HepG2 (cell line): ENCODE measurements at regions not wholly inside any gene's neighbourhood (a gene's known extent, or its start where the extent isn't known, plus 50 kb on each side); places are given as distances from the start of the nearest gene placed in this dataset.

Source experiments
- AHDC1 ChIP-seq: sonication (generic); formaldehyde crosslinking; IDR thresholded peaks from 2 replicates; pipeline ENCODE4 v1.5.1; 2020; ENCODE audit warnings: mild to moderate bottlenecking, missing genetic modification reagents, borderline replicate concordance
- CCAR2 ChIP-seq: fragments of 200-400 bp; formaldehyde crosslinking; optimal IDR thresholded peaks from 2 replicates; pipeline ENCODE3; 2018; ENCODE audit warnings: low read depth, mild to moderate bottlenecking, low read length, moderate library complexity
- GMEB1 ChIP-seq: sonication (generic); formaldehyde crosslinking; IDR thresholded peaks from 2 replicates; pipeline ENCODE4 v1.5.1; 2020; ENCODE audit warnings: missing genetic modification reagents, mild to moderate bottlenecking, borderline replicate concordance
- HDAC6 ChIP-seq: fragments of 200-600 bp; sonication (generic); IDR thresholded peaks from 2 replicates; pipeline ENCODE4 v1.7.0; 2017; ENCODE audit warnings: mild to moderate bottlenecking, antibody characterized with exemption, low read length, low read depth
- HOXD1 ChIP-seq: sonication (generic); formaldehyde crosslinking; IDR thresholded peaks from 2 replicates; pipeline ENCODE4 v1.5.0; 2020; ENCODE audit warnings: missing genetic modification reagents
- KMT2A ChIP-seq: sonication (generic); formaldehyde crosslinking; IDR thresholded peaks from 2 replicates; pipeline ENCODE4 v1.4.0; 2020; ENCODE audit warnings: missing genetic modification reagents
- MAFG ChIP-seq: sonication (generic); formaldehyde crosslinking; IDR thresholded peaks from 2 replicates; pipeline ENCODE4 v1.5.1; 2020; ENCODE audit warnings: mild to moderate bottlenecking, missing genetic modification reagents
- RORA ChIP-seq: sonication (generic); formaldehyde crosslinking; IDR thresholded peaks from 2 replicates; pipeline ENCODE4 v1.5.0; 2020; ENCODE audit warnings: mild to moderate bottlenecking, missing genetic modification reagents, moderate library complexity
- RXRA ChIP-seq: sonication (generic); formaldehyde crosslinking; IDR thresholded peaks from 2 replicates; pipeline ENCODE4 v1.5.1; 2020; ENCODE audit warnings: missing genetic modification reagents
- TBX2 ChIP-seq: sonication (generic); formaldehyde crosslinking; IDR thresholded peaks from 2 replicates; pipeline ENCODE4 v1.5.0; 2020; ENCODE audit warnings: missing genetic modification reagents, mild to moderate bottlenecking, borderline replicate concordance
- ZBTB26 ChIP-seq: IDR thresholded peaks from 2 replicates; pipeline ENCODE4 v1.6.1; 2016; ENCODE audit warnings: missing compliant biosample characterization, missing genetic modification reagents, borderline replicate concordance
- ZBTB7B ChIP-seq: sonication (generic); formaldehyde crosslinking; IDR thresholded peaks from 2 replicates; pipeline ENCODE4 v1.4.0; 2020; ENCODE audit warnings: missing genetic modification reagents
- ZC3H4 ChIP-seq: sonication (generic); formaldehyde crosslinking; IDR thresholded peaks from 2 replicates; pipeline ENCODE4 v1.4.0; 2020; ENCODE audit warnings: missing genetic modification reagents, borderline replicate concordance
- ZMYM3 ChIP-seq: sonication (generic); formaldehyde crosslinking; IDR thresholded peaks from 2 replicates; pipeline ENCODE4 v1.5.1; 2020; ENCODE audit warnings: mild to moderate bottlenecking, missing genetic modification reagents
- ZNF232 ChIP-seq: sonication (generic); formaldehyde crosslinking; IDR thresholded peaks from 2 replicates; pipeline ENCODE4 v1.4.0; 2020; ENCODE audit warnings: missing genetic modification reagents, borderline replicate concordance
- ZNF251 ChIP-seq: sonication (generic); formaldehyde crosslinking; IDR thresholded peaks from 2 replicates; pipeline ENCODE4 v1.9.0; 2021; ENCODE audit warnings: mild to moderate bottlenecking, missing genetic modification reagents
- ZNF282 ChIP-seq: fragments of 450-650 bp; IDR thresholded peaks from 2 replicates; pipeline ENCODE4 v1.6.1; 2018; ENCODE audit not compliant: partially characterized antibody
- ZNF362 ChIP-seq: sonication (generic); formaldehyde crosslinking; IDR thresholded peaks from 2 replicates; pipeline ENCODE4 v1.4.0; 2020; ENCODE audit warnings: missing genetic modification reagents, mild to moderate bottlenecking, borderline replicate concordance
- ZNF598 ChIP-seq: sonication (generic); formaldehyde crosslinking; IDR thresholded peaks from 2 replicates; pipeline ENCODE4 v1.5.1; 2020; ENCODE audit warnings: mild to moderate bottlenecking, missing genetic modification reagents, borderline replicate concordance
- ZNF629 ChIP-seq: sonication (generic); formaldehyde crosslinking; conservative IDR thresholded peaks from 2 replicates; pipeline ENCODE4 v1.5.0; 2020; ENCODE audit warnings: missing genetic modification reagents
- ZNF747 ChIP-seq: sonication (generic); formaldehyde crosslinking; IDR thresholded peaks from 2 replicates; pipeline ENCODE4 v1.8.1; 2023; ENCODE audit warnings: missing genetic modification reagents, mild to moderate bottlenecking, borderline replicate concordance

- TF ChIP-seq AHDC1 (CRISPR knock-in tag) (peak; percentile 95; the same call in 1 of the 2 replicates), CCAR2 (no peak), ZBTB7B (peak; percentile 86), HDAC6 (no peak), ZNF251 (no peak), ZC3H4 (CRISPR knock-in tag) (no peak), ZBTB26 (CRISPR knock-in tag) (peak; percentile 85; the same call in 1 of the 2 replicates), RXRA (CRISPR knock-in tag) (no peak; the same call in 1 of the 2 replicates), ZNF629 (CRISPR knock-in tag) (no peak), RORA (0 out of 2 replicates have a peak, but pooled peaks have one; percentile 35), MAFG (CRISPR knock-in tag) (no peak), ZNF362 (CRISPR knock-in tag) (0 out of 2 replicates have a peak, but pooled peaks have one; percentile 38), TBX2 (CRISPR knock-in tag) (peak; percentile 55), HOXD1 (CRISPR knock-in tag) (no peak), ZNF282 (no peak), ZNF747 (CRISPR knock-in tag) (peak; percentile 43; the same call in 1 of the 2 replicates), GMEB1 (CRISPR knock-in tag) (peak; percentile 21; the same call in 1 of the 2 replicates), KMT2A (CRISPR knock-in tag) (0 out of 2 replicates have a peak, but pooled peaks have one; percentile 35), ZMYM3 (peak; percentile 84), ZNF598 (CRISPR knock-in tag) (no peak), ZNF232 (CRISPR knock-in tag) (no peak; the same call in 1 of the 2 replicates)
These were observed 104.5 kb upstream of the UGP2 start (continued) for GRCh38 chr2:63737081-63737751.
